ENCODE measurements at regions not wholly inside any gene's neighbourhood (a gene's known extent, or its start where the extent isn't known, plus 50 kb on each side); places are given as distances from the start of the nearest gene placed in this dataset.

DNA sequence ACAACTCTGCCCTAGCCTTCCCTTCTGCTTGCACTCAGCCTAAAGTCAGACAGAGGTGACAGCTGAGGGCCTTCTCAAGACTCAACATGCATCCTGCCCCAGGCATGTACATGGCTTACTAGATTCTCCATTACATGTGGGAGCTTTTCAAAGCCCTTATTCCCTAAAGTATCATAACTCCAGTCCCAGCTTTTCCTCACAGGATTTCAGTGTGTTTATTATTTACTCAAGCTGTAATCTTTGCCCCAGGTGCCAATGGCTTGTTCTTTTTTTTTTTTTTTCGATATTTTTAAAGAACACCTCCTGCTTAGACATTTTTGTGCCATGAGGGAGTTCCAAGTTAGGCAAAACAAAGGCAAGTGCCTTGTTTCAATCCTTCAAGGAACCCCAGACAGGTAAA is 154.0 kb upstream of the RADX start:
- no peak overlapping the region for H3K9ac ChIP-seq (ENCODE audit: low read depth, low read length, poor library complexity, severe bottlenecking)
- H4K20me1 ChIP-seq (ENCODE audit: insufficient read depth, low read length, poor library complexity, severe bottlenecking): no peaks in the 10 kb centered on the region
- no peaks in the 10 kb centered on the region for H3K79me2 ChIP-seq (ENCODE audit: insufficient read depth, low read length)

GRCh38 chrX:106467422-106467821 is 144.4 kb upstream of the RADX start:
- Histone ChIP-seq H2AFZ (ENCODE audit: low read length) (no peak overlapping the region), H3K4me3 (ENCODE audit: low read length, poor library complexity, severe bottlenecking) (no peak overlapping the region), H3K9me2 (replicated peaks; ENCODE audit: low read depth, low read length) (no peaks in the 10 kb centered on the region), H3K27me3 (ENCODE audit: insufficient read depth, low read length, poor library complexity, severe bottlenecking) (no peaks in the 10 kb centered on the region), H3K4me2 (ENCODE audit: low read depth, low read length, poor library complexity, severe bottlenecking) (no peak overlapping the region), H3F3A (ENCODE audit: low read depth) (no peaks in the 10 kb centered on the region), H3K9me3 (ENCODE audit: insufficient read depth, low read depth, low read length) (no peaks in the 10 kb centered on the region), H3K79me2 (ENCODE audit: insufficient read depth, low read length) (no peaks in the 10 kb centered on the region), H3K36me3 (ENCODE audit: insufficient read depth, low read length) (no peaks in the 10 kb centered on the region), H4K20me1 (ENCODE audit: insufficient read depth, low read length, poor library complexity, severe bottlenecking) (no peaks in the 10 kb centered on the region), H3K9ac (ENCODE audit: low read depth, low read length, poor library complexity, severe bottlenecking) (no peak overlapping the region), H3K4me1 (ENCODE audit: insufficient read depth, low read length, poor library complexity, severe bottlenecking) (no peaks in the 10 kb centered on the region)
- TF ChIP-seq CTCF (conservative IDR thresholded peaks at IDR 0.05; ENCODE audit: low read length): no peak
- TF ChIP-seq EZH2phosphoT487 (IDR thresholded peaks at IDR 0.05; ENCODE audit: borderline replicate concordance): no peak

More for the DNA sequence above, 154.0 kb upstream of the RADX start:
- H3K9me3 ChIP-seq (ENCODE audit: insufficient read depth, low read depth, low read length): no peaks in the 10 kb centered on the region
- no peak overlapping the region for H2AFZ ChIP-seq (ENCODE audit: low read length)
- H3K9me2 ChIP-seq (replicated peaks; ENCODE audit: low read depth, low read length): no peaks in the 10 kb centered on the region
- H3K4me2 ChIP-seq (ENCODE audit: low read depth, low read length, poor library complexity, severe bottlenecking): no peak overlapping the region
- no peaks in the 10 kb centered on the region for H3K27me3 ChIP-seq (ENCODE audit: insufficient read depth, low read length, poor library complexity, severe bottlenecking)
- no peaks in the 10 kb centered on the region for H3F3A ChIP-seq (ENCODE audit: low read depth)
- no peaks in the 10 kb centered on the region for H3K36me3 ChIP-seq (ENCODE audit: insufficient read depth, low read length)
- no peak overlapping the region for H3K4me3 ChIP-seq (ENCODE audit: low read length, poor library complexity, severe bottlenecking)
- TF ChIP-seq CTCF (conservative IDR thresholded peaks at IDR 0.05; ENCODE audit: low read length) (no peak), EZH2phosphoT487 (IDR thresholded peaks at IDR 0.05; ENCODE audit: borderline replicate concordance) (no peak)
- H3K4me1 ChIP-seq (ENCODE audit: insufficient read depth, low read length, poor library complexity, severe bottlenecking): no peaks in the 10 kb centered on the region

- no peaks in the 10 kb centered on the region for H3K4me1 ChIP-seq (ENCODE audit: insufficient read depth, low read length, poor library complexity, severe bottlenecking)
- TF ChIP-seq EZH2phosphoT487 (IDR thresholded peaks at IDR 0.05; ENCODE audit: borderline replicate concordance) (no peak), CTCF (conservative IDR thresholded peaks at IDR 0.05; ENCODE audit: low read length) (no peak)
- H3F3A ChIP-seq (ENCODE audit: low read depth): no peaks in the 10 kb centered on the region
- H3K9me2 ChIP-seq (replicated peaks; ENCODE audit: low read depth, low read length): no peaks in the 10 kb centered on the region
- no peaks in the 10 kb centered on the region for H3K27me3 ChIP-seq (ENCODE audit: insufficient read depth, low read length, poor library complexity, severe bottlenecking)
- no peaks in the 10 kb centered on the region for H3K9me3 ChIP-seq (ENCODE audit: insufficient read depth, low read depth, low read length)
- no peak overlapping the region for H3K4me2 ChIP-seq (ENCODE audit: low read depth, low read length, poor library complexity, severe bottlenecking)
- no peaks in the 10 kb centered on the region for H3K79me2 ChIP-seq (ENCODE audit: insufficient read depth, low read length)
- H2AFZ ChIP-seq (ENCODE audit: low read length): no peak overlapping the region
- no peaks in the 10 kb centered on the region for H4K20me1 ChIP-seq (ENCODE audit: insufficient read depth, low read length, poor library complexity, severe bottlenecking)
- H3K36me3 ChIP-seq (ENCODE audit: insufficient read depth, low read length): no peaks in the 10 kb centered on the region
- H3K9ac ChIP-seq (ENCODE audit: low read depth, low read length, poor library complexity, severe bottlenecking): no peak overlapping the region
- H3K4me3 ChIP-seq (ENCODE audit: low read length, poor library complexity, severe bottlenecking): no peak overlapping the region
Observed at GRCh38 chrX:106467943-106468342, 143.8 kb upstream of the RADX start.

Measured in Loucy (cell line).